GM23248 (cell line): ENCODE measurements at regions not wholly inside any gene's neighbourhood (a gene's known extent, or its start where the extent isn't known, plus 50 kb on each side); places are given as distances from the start of the nearest gene placed in this dataset.

Source experiments
- EZH2 ChIP-seq: fragments of 200-600 bp; sonication (generic); IDR thresholded peaks from 2 replicates; pipeline ENCODE4 v1.6.1; 2018; ENCODE audit warnings: antibody characterized with exemption, mild to moderate bottlenecking; ENCODE audit not compliant: insufficient read depth, poor library complexity, severe bottlenecking
- EZH2phosphoT487 ChIP-seq: fragments of 200-600 bp; sonication (generic); IDR thresholded peaks from 2 replicates; pipeline ENCODE4 v1.6.1; 2018; ENCODE audit warnings: antibody characterized with exemption, moderate library complexity, mild to moderate bottlenecking, low read depth; ENCODE audit not compliant: insufficient read depth

DNA sequence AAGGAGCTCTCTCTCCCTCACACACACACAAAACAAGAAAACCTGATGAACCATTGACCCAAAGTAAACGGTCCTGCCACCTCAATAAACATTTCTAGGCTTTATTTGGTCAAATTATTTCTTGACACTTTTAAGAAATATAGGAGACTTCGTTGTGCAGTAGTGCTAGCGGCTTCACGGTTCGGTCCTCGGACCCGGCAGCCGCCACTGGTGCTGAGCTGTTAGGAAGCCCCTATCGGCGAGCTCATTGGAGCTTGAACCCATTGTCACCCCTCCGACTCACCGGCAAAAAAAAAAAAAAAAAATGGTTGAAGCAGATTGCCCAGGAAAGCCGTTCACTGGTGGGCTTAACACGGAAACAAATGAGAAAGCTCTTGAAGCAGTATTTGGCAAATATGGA lies 1695.6 kb upstream of the ACO1 start:
- TF ChIP-seq EZH2 (no peak), EZH2phosphoT487 (no peak)
